ENCODE measurements at regions not wholly inside any gene's neighbourhood (a gene's known extent, or its start where the extent isn't known, plus 50 kb on each side); places are given as distances from the start of the nearest gene placed in this dataset.

DNA sequence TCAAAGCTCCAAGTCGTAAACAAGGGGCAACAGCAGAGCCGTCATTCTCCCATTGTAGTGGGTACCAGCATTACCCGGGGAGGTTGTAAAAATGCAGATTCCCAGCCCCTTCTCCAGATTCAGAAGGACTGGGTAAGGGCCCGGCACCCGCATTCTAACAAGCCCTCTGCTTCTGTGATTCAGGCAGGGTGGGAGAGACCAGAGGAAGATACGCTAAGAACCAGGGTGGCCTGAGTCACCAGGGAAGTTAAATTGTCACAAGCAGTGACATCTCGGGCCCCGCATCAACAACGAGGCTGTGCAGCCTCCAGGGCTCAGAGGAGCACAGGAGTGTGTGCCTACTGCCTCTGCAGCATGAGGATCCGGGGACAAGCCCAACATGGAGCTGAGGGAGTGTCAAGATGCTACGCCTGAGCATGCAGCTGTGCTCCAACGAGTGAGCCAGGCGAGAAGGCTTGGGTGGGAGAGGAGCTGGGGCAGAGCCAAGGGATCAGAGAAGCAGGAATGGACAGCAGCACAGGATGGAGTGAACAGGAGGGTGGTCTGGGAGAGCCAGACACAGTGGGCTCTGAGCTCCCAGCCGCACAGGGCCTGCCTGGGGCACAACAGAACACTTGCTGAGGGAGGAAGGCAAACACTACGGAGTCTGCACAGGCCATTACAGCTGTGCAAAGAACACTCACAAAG is 68.5 kb downstream of the CPN2 start:
- DNase-seq (no peak), ATAC-seq (no peak)
- POLR2A ChIA-PET = no interaction called here
- H3K27me3 ChIP-seq (ENCODE audit: control insufficient read depth in 2 of 2, insufficient read depth in 2 of 2, low read length in 2 of 2) = no peaks in the 10 kb centered on the region
- peaks cover 0 to 13% (median 3%) of the 10 kb centered on the region in 5 donors for H3K27me3 Mint-ChIP-seq
- CTCF ChIA-PET = no interaction called here
- H3K4me3 Mint-ChIP-seq = no peak overlapping the region
- H3K27ac ChIP-seq (ENCODE audit: low read depth, low read length) = no peak overlapping the region
- no peaks in the 10 kb centered on the region for H3K9me3 ChIP-seq (ENCODE audit: control insufficient read depth in 2 of 3, low read length in 3 of 3)
- H3K36me3 Mint-ChIP-seq = no peaks in the 10 kb centered on the region
- intact Hi-C loops (cut with micrococcal nuclease) = no loop called here
- H3K36me3 ChIP-seq (ENCODE audit: control insufficient read depth in 2 of 3, insufficient read depth in 3 of 3, low read length in 3 of 3) = no peaks in the 10 kb centered on the region
- no peak overlapping the region for H3K4me3 ChIP-seq (ENCODE audit: low read length)
- peaks cover 0 to 1% (median 0%) of the 10 kb centered on the region in 11 donors for H3K9me3 Mint-ChIP-seq
- H3K4me1 Mint-ChIP-seq = peaks cover 0 to 13% (median 0%) of the 10 kb centered on the region in 7 donors
- H3K4me1 ChIP-seq (ENCODE audit: control insufficient read depth in 2 of 2, insufficient read depth in 2 of 2, low read length in 2 of 2) = no peaks in the 10 kb centered on the region
- no peak overlapping the region for H3K27ac Mint-ChIP-seq

DNA sequence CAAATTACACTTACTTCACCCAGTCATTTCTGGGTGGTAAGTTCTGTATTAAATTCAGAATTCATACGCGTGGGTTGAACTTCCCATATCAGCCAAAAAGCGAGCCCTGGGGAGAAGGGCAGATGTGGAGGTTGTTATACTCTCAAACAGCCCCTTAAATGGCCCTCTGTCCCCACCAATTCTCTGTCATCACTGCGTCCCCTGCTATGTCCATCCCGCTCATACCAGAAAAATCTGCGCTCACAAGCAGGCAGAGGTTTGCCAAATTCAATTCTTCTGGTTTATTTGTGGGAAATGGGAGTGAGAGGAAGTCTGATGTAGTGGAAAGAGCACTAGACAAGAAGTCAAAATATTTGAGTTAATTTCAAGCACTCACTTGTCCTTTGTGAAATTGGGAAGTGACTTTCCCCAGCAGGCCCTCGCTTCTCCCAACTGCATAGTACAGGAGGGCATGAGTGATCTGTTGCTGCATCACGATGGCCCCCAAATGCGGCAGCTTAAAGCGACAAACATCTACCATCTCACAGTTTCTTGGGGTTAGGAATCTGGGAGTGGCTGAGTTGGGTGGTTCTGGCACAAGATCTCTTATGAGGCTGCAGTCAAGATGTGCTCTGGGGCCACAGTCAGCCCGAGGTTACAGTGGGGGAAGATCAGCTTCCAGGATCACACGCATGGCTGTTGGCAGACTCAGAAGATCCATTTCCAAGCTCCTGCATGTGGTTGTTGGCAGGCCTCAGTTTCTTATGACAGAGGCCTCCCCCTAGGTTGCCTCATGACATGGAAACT is 67.7 kb downstream of the CPN2 start:
- Histone ChIP-seq H3K4me3 (ENCODE audit: low read length) (no peak overlapping the region), H3K9me3 (ENCODE audit: control insufficient read depth in 2 of 3, low read length in 3 of 3) (no peaks in the 10 kb centered on the region), H3K27me3 (ENCODE audit: control insufficient read depth in 2 of 2, insufficient read depth in 2 of 2, low read length in 2 of 2) (no peaks in the 10 kb centered on the region), H3K27ac (ENCODE audit: low read depth, low read length) (no peak overlapping the region), H3K4me1 (ENCODE audit: control insufficient read depth in 2 of 2, insufficient read depth in 2 of 2, low read length in 2 of 2) (no peaks in the 10 kb centered on the region), H3K36me3 (ENCODE audit: control insufficient read depth in 2 of 3, insufficient read depth in 3 of 3, low read length in 3 of 3) (no peaks in the 10 kb centered on the region)
- Mint-ChIP-seq H3K27me3 (peaks cover 0 to 18% (median 8%) of the 10 kb centered on the region in 5 donors), H3K9me3 (peaks cover 0 to 3% (median 0%) of the 10 kb centered on the region in 11 donors), H3K27ac (no peak overlapping the region), H3K4me1 (peaks cover 0 to 13% (median 0%) of the 10 kb centered on the region in 7 donors), H3K4me3 (no peak overlapping the region), H3K36me3 (no peaks in the 10 kb centered on the region)
- ChIA-PET CTCF (no interaction called here), POLR2A (no interaction called here)
- ATAC-seq (no peak), DNase-seq (no peak)
- intact Hi-C loops (cut with micrococcal nuclease) = no loop called here

DNA sequence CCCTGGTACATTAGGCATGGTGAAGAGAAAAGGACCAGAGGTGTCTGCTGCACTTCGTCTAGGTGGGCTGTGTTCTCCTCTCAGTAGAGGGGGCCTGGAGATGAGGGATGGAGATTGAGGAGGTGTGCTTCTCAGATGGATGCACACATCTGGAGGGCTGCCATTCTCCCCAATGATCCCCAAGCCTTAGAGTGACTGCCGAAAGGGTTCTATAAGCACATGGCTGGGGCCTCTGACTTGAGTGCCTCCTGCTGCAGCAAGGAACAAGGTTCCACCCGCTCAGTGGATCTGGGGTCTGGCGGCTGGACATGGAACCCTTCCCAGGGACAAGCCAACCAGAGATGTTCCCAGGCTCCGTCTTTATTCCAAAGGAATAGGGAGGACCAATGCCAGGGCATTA is 66.8 kb downstream of the CPN2 start:
- peaks cover 0 to 24% (median 8%) of the 10 kb centered on the region in 5 donors for H3K27me3 Mint-ChIP-seq
- peaks cover 0 to 3% (median 0%) of the 10 kb centered on the region in 5 donors for H3K36me3 Mint-ChIP-seq
- H3K4me3 Mint-ChIP-seq = no peak overlapping the region
- ChIA-PET POLR2A (no interaction called here), CTCF (no interaction called here)
- DNase-seq (no peak), ATAC-seq (no peak)
- peaks cover 0 to 3% (median 0%) of the 10 kb centered on the region in 11 donors for H3K9me3 Mint-ChIP-seq
- no peak overlapping the region for H3K4me3 ChIP-seq (ENCODE audit: low read length)
- H3K36me3 ChIP-seq (ENCODE audit: control insufficient read depth in 2 of 3, insufficient read depth in 3 of 3, low read length in 3 of 3) = no peaks in the 10 kb centered on the region
- intact Hi-C loops (cut with micrococcal nuclease) = no loop called here
- no peaks in the 10 kb centered on the region for H3K9me3 ChIP-seq (ENCODE audit: control insufficient read depth in 2 of 3, low read length in 3 of 3)
- no peaks in the 10 kb centered on the region for H3K4me1 ChIP-seq (ENCODE audit: control insufficient read depth in 2 of 2, insufficient read depth in 2 of 2, low read length in 2 of 2)
- no peaks in the 10 kb centered on the region for H3K27me3 ChIP-seq (ENCODE audit: control insufficient read depth in 2 of 2, insufficient read depth in 2 of 2, low read length in 2 of 2)
- H3K27ac Mint-ChIP-seq = no peak overlapping the region
- no peak overlapping the region for H3K27ac ChIP-seq (ENCODE audit: low read depth, low read length)
- H3K4me1 Mint-ChIP-seq = peaks cover 0 to 11% (median 0%) of the 10 kb centered on the region in 7 donors

DNA sequence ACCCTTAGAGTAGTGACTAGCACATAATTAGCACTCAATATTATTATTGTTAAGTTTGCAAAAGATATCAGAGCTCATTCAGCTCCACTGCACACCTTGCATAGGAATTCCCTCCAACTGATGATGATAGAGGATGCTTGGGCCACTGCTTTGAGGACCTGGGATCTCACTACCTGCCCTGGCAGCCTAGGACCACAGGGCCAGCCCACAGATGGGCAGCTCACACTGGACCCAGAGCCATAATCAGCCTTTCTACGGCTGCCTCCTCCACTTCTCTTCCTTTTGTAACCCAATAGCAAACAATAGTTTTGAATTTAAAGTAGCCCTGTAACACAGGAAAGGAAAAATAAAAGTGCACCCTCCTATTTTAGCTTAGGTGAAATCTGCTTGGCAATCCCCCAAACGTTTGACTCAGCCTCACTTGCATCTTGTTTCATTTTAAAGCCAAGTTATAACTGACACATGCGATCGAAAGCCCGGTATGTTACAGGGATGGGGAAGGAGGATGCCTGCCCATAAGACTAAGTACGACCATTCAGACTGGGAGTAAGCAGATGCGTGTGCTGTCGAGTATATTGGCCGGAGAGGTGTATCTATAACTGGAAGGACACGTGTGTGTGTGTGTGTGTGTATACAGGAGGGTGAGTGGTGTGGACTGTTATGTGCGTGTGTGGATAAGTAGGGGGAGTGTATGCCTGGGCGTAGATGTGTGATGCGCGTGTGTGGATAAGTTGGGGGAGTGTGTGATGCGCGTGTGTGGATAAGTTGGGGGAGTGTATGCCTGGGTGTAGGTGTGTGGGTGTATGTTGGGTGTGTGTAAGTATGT is 65.9 kb downstream of the CPN2 start:
- Histone ChIP-seq H3K4me1 (ENCODE audit: control insufficient read depth in 2 of 2, insufficient read depth in 2 of 2, low read length in 2 of 2) (no peaks in the 10 kb centered on the region), H3K4me3 (ENCODE audit: low read length) (no peak overlapping the region), H3K36me3 (ENCODE audit: control insufficient read depth in 2 of 3, insufficient read depth in 3 of 3, low read length in 3 of 3) (no peaks in the 10 kb centered on the region), H3K27ac (ENCODE audit: low read depth, low read length) (no peak overlapping the region), H3K9me3 (ENCODE audit: control insufficient read depth in 2 of 3, low read length in 3 of 3) (no peaks in the 10 kb centered on the region), H3K27me3 (ENCODE audit: control insufficient read depth in 2 of 2, insufficient read depth in 2 of 2, low read length in 2 of 2) (no peaks in the 10 kb centered on the region)
- Mint-ChIP-seq H3K27me3 (peaks cover 0 to 27% (median 8%) of the 10 kb centered on the region in 5 donors), H3K4me3 (no peak overlapping the region), H3K36me3 (peaks cover 0 to 7% (median 0%) of the 10 kb centered on the region in 5 donors), H3K9me3 (peaks cover 0 to 7% (median 0%) of the 10 kb centered on the region in 11 donors), H3K27ac (no peak overlapping the region), H3K4me1 (peaks cover 0 to 3% (median 0%) of the 10 kb centered on the region in 7 donors)
- intact Hi-C loops (cut with micrococcal nuclease) = no loop called here
- DNase-seq = no peak
- no peak for ATAC-seq
- CTCF ChIA-PET = no interaction called here
- POLR2A ChIA-PET = no interaction called here

DNA sequence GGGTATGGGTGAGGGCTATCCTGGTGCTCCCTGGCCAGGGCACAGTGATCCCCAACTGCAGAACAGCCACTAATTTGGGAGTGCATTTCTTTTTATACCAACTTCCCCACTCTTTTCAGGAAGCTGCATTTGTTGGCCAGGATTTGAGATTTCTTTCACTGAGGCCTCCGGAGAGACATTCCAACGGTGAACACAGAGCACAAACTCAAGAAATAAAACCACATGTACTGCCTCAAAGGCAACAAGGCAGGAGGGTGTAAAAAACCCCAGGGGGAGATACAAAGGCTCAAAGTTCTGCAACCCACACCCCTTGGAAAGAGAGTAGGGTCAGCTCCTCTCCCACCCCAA is 65.3 kb downstream of the CPN2 start:
- no peak for ATAC-seq
- Mint-ChIP-seq H3K27me3 (peaks cover 0 to 28% (median 8%) of the 10 kb centered on the region in 5 donors), H3K4me3 (no peak overlapping the region), H3K36me3 (peaks cover 0 to 8% (median 0%) of the 10 kb centered on the region in 5 donors), H3K27ac (no peak overlapping the region), H3K4me1 (peaks cover 0 to 3% (median 0%) of the 10 kb centered on the region in 7 donors), H3K9me3 (peaks cover 0 to 7% (median 0%) of the 10 kb centered on the region in 11 donors)
- ChIA-PET POLR2A (no interaction called here), CTCF (interaction anchor here (0.8 kb wide), 1 partner anchor 10 kb away, joined by 3 read pairs; no protein-coding TSS in a partner anchor)
- Histone ChIP-seq H3K27ac (ENCODE audit: low read depth, low read length) (no peak overlapping the region), H3K36me3 (ENCODE audit: control insufficient read depth in 2 of 3, insufficient read depth in 3 of 3, low read length in 3 of 3) (no peaks in the 10 kb centered on the region), H3K9me3 (ENCODE audit: control insufficient read depth in 2 of 3, low read length in 3 of 3) (no peaks in the 10 kb centered on the region), H3K27me3 (ENCODE audit: control insufficient read depth in 2 of 2, insufficient read depth in 2 of 2, low read length in 2 of 2) (no peaks in the 10 kb centered on the region), H3K4me1 (ENCODE audit: control insufficient read depth in 2 of 2, insufficient read depth in 2 of 2, low read length in 2 of 2) (no peaks in the 10 kb centered on the region), H3K4me3 (ENCODE audit: low read length) (no peak overlapping the region)
- no peak for DNase-seq
- intact Hi-C loops (cut with micrococcal nuclease) = no loop called here

DNA sequence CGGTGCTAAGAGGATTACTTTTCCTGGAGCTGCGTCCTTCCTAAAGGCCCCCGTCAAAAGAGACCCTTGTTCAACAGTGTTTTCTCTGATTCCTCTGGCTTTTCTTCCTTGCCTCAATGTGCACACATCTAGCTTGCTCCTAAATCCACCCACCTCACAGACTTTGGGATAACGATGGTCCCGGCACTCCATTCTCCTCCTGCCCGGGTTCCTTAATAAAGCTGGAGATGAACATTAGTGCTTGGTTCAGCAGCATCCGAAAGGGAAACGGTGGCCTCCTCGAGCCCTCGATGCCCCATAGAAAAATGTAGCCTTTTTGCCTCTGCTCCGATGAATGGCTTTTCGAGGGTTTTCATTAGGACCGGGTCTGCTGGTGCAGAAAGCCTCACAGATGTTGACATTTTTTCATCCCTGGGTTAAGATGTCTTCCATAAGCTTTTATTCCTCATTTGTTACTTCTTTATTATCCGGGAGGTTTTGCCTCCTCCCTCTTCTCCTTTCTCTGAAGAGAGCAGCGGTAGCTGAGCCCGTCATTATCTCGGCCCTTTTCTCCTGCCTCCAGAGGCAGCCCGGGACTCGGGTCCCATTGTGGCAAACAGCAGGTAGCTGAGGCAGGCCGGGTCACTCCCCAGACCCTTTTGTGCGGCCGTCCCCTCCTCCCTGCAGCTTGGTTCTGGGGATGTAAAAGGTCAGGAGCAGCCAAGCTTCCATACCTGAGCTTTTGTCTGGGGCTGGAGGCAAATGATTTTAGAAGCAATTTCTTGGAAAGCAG is 64.6 kb downstream of the CPN2 start:
- ChIA-PET CTCF (interaction anchor here (0.8 to 1.1 kb wide), 2 partner anchors 9 to 47 kb away, joined by 3 read pairs; no protein-coding TSS in a partner anchor), POLR2A (no interaction called here)
- H3K4me1 Mint-ChIP-seq = peaks cover 0 to 3% (median 0%) of the 10 kb centered on the region in 7 donors
- no peaks in the 10 kb centered on the region for H3K36me3 ChIP-seq (ENCODE audit: control insufficient read depth in 2 of 3, insufficient read depth in 3 of 3, low read length in 3 of 3)
- H3K9me3 Mint-ChIP-seq = peaks cover 0 to 9% (median 0%) of the 10 kb centered on the region in 11 donors
- H3K36me3 Mint-ChIP-seq = peaks cover 0 to 12% (median 0%) of the 10 kb centered on the region in 5 donors
- H3K27ac Mint-ChIP-seq = no peak overlapping the region
- no peak overlapping the region for H3K4me3 Mint-ChIP-seq
- H3K27me3 ChIP-seq (ENCODE audit: control insufficient read depth in 2 of 2, insufficient read depth in 2 of 2, low read length in 2 of 2) = no peaks in the 10 kb centered on the region
- H3K27ac ChIP-seq (ENCODE audit: low read depth, low read length) = no peak overlapping the region
- peaks cover 0 to 34% (median 8%) of the 10 kb centered on the region in 5 donors for H3K27me3 Mint-ChIP-seq
- H3K4me3 ChIP-seq (ENCODE audit: low read length) = no peak overlapping the region
- ATAC-seq = no peak
- H3K9me3 ChIP-seq (ENCODE audit: control insufficient read depth in 2 of 3, low read length in 3 of 3) = no peaks in the 10 kb centered on the region
- intact Hi-C loops (cut with micrococcal nuclease) = no loop called here
- no peak for DNase-seq
- no peaks in the 10 kb centered on the region for H3K4me1 ChIP-seq (ENCODE audit: control insufficient read depth in 2 of 2, insufficient read depth in 2 of 2, low read length in 2 of 2)

Data from naive thymus-derived CD4-positive, alpha-beta T cell (primary cell).